GM23338 (cell line): ENCODE measurements at regions not wholly inside any gene's neighbourhood (a gene's known extent, or its start where the extent isn't known, plus 50 kb on each side); places are given as distances from the start of the nearest gene placed in this dataset.

Experiments used
- ATAC-seq: fragments of 200-7000 bp; cut with Tn5 transposase; 3 replicates; pipeline ENCODE4 v1.9.1; 2020
- DNase-seq: peaks from one replicate; pipeline ENCODE4 v3.0.0-alpha.2; 2015; ENCODE audit warnings: low spot score
- H2AFZ ChIP-seq: fragments of 200-600 bp; sonication (generic); 2 replicates; pipeline ENCODE4 v1.8.0; 2016; ENCODE audit warnings: antibody characterized with exemption, mild to moderate bottlenecking, moderate library complexity
- H3F3A ChIP-seq: fragments of 200-600 bp; sonication (generic); replicated peaks from 2 replicates; pipeline ENCODE4 v1.8.0; 2017; ENCODE audit warnings: antibody characterized with exemption, mixed run types, low read depth
- H3K27ac ChIP-seq: fragments of 200-600 bp; sonication (generic); 2 replicates; pipeline ENCODE4 v1.6.1; 2016; ENCODE audit warnings: low read depth
- H3K27me3 ChIP-seq: fragments of 200-600 bp; sonication (generic); 2 replicates; pipeline ENCODE4 v1.8.0; 2016; ENCODE audit warnings: mild to moderate bottlenecking, mixed run types, moderate library complexity; ENCODE audit not compliant: insufficient read depth
- H3K36me3 ChIP-seq: fragments of 200-600 bp; sonication (generic); 2 replicates; pipeline ENCODE4 v1.8.0; 2016; ENCODE audit warnings: mild to moderate bottlenecking; ENCODE audit not compliant: insufficient read depth
- H3K4me1 ChIP-seq: fragments of 200-600 bp; sonication (generic); 2 replicates; pipeline ENCODE4 v1.8.0; 2016; ENCODE audit warnings: mild to moderate bottlenecking, moderate library complexity; ENCODE audit not compliant: insufficient read depth
- H3K4me2 ChIP-seq: fragments of 200-600 bp; sonication (generic); 2 replicates; pipeline ENCODE4 v1.7.1; 2017; ENCODE audit warnings: mixed run types
- H3K4me3 ChIP-seq: fragments of 200-600 bp; sonication (generic); 2 replicates; pipeline ENCODE4 v1.6.1; 2016; ENCODE audit warnings: mixed run types
- H3K79me2 ChIP-seq: fragments of 200-600 bp; sonication (generic); replicated peaks from 2 replicates; pipeline ENCODE4 v1.8.0; 2017; ENCODE audit warnings: mild to moderate bottlenecking; ENCODE audit not compliant: insufficient read depth
- H3K9me2 ChIP-seq: fragments of 200-600 bp; sonication (generic); 2 replicates; pipeline ENCODE4 v1.8.0; 2017; ENCODE audit not compliant: insufficient read depth
- H4K20me1 ChIP-seq: fragments of 200-600 bp; sonication (generic); replicated peaks from 2 replicates; pipeline ENCODE4 v1.8.0; 2017; ENCODE audit warnings: mild to moderate bottlenecking; ENCODE audit not compliant: insufficient read depth
- H3K27ac Mint-ChIP-seq: 2 replicates; pipeline ENCODE4 v1.8.0; 2020; ENCODE audit warnings: inconsistent platforms, mild to moderate bottlenecking, moderate library complexity, mixed read lengths
- H3K27me3 Mint-ChIP-seq: 3 replicates; pipeline ENCODE4 v1.8.0; 2022; ENCODE audit warnings: low read depth, mild to moderate bottlenecking, moderate library complexity, mixed read lengths, inconsistent platforms; ENCODE audit not compliant: insufficient read depth, poor library complexity
- H3K36me3 Mint-ChIP-seq: 3 replicates; pipeline ENCODE4 v1.8.0; 2021; ENCODE audit warnings: low read depth, mild to moderate bottlenecking, inconsistent platforms, moderate library complexity, mixed read lengths
- H3K4me1 Mint-ChIP-seq: 3 replicates; pipeline ENCODE4 v1.8.0; 2020; ENCODE audit warnings: mild to moderate bottlenecking, inconsistent platforms, mixed read lengths
- H3K4me3 Mint-ChIP-seq: 3 replicates; pipeline ENCODE4 v1.8.0; 2021; ENCODE audit warnings: moderate library complexity, mild to moderate bottlenecking, inconsistent platforms, mixed read lengths
- H3K9me3 Mint-ChIP-seq: 3 replicates; pipeline ENCODE4 v1.8.0; 2020; ENCODE audit warnings: moderate library complexity, mild to moderate bottlenecking, inconsistent platforms, mixed read lengths
- CREB1 ChIP-seq: fragments of 250-450 bp; sonication (Bioruptor Pico); IDR thresholded peaks from 2 replicates; pipeline ENCODE4 v1.5.0; 2020; ENCODE audit warnings: low read depth, mild to moderate bottlenecking, moderate library complexity
- CTCF ChIP-seq, 2 experiments: fragments of 200-600 bp in 1 of 2; sonication (generic) in 1 of 2; conservative IDR thresholded peaks; 2 replicates each; pipeline versions ENCODE4 v1.5.1 to v1.6.1; 2016 to 2017; ENCODE audit warnings: antibody characterized with exemption in 2 of 2, low read depth in 2 of 2, mild to moderate bottlenecking in 2 of 2, moderate library complexity in 1 of 2
- ETS1 ChIP-seq: IDR thresholded peaks from 2 replicates; pipeline ENCODE4 v1.6.1; 2016; ENCODE audit warnings: antibody characterized with exemption
- EZH2phosphoT487 ChIP-seq: fragments of 200-600 bp; sonication (generic); IDR thresholded peaks from one replicate; pipeline ENCODE4 v1.8.1; 2018; ENCODE audit warnings: antibody characterized with exemption; ENCODE audit not compliant: unreplicated experiment
- JUNB ChIP-seq: IDR thresholded peaks from one replicate; pipeline ENCODE4 v1.6.1; 2016; ENCODE audit warnings: antibody characterized with exemption; ENCODE audit not compliant: unreplicated experiment
- POLR2AphosphoS5 ChIP-seq: IDR thresholded peaks from 2 replicates; pipeline ENCODE4 v1.6.1; 2016; ENCODE audit warnings: antibody characterized with exemption, low read depth
- REST ChIP-seq: IDR thresholded peaks from one replicate; pipeline ENCODE4 v1.6.1; 2018; ENCODE audit warnings: antibody characterized with exemption; ENCODE audit not compliant: unreplicated experiment
- ZNF462 ChIP-seq: fragments of 250-450 bp; sonication (Bioruptor Pico); IDR thresholded peaks from 2 replicates; pipeline ENCODE4 v1.5.0; 2020; ENCODE audit warnings: mild to moderate bottlenecking, moderate library complexity

- Histone ChIP-seq H3K36me3 (no peaks in the 10 kb centered on the region), H3K79me2 (no peaks in the 10 kb centered on the region), H2AFZ (no peak overlapping the region), H3K27ac (no peak overlapping the region), H3K4me3 (no peak overlapping the region), H3K4me2 (no peak overlapping the region), H4K20me1 (no peaks in the 10 kb centered on the region), H3K27me3 (no peaks in the 10 kb centered on the region), H3F3A (no peaks in the 10 kb centered on the region), H3K4me1 (peaks cover 28% of the 10 kb centered on the region), H3K9me2 (no peaks in the 10 kb centered on the region)
- H3K36me3 Mint-ChIP-seq, result no peaks in the 10 kb centered on the region
- DNase-seq (no peak), ATAC-seq (no peak)
- H3K4me1 Mint-ChIP-seq, result peaks cover 38% of the 10 kb centered on the region
- H3K27ac Mint-ChIP-seq, result no peak overlapping the region
- peaks cover 9% of the 10 kb centered on the region for H3K27me3 Mint-ChIP-seq
- no peak overlapping the region for H3K4me3 Mint-ChIP-seq
- TF ChIP-seq ETS1, result no peak
- no peak for TF ChIP-seq CTCF (conservative IDR thresholded peaks at IDR 0.05; ENCODE audit: low read depth in 2 of 2)
- TF ChIP-seq REST, result no peak
- no peak for TF ChIP-seq ZNF462
- TF ChIP-seq POLR2AphosphoS5, result no peak
- no peak for TF ChIP-seq CREB1 (CRISPR knock-in tag)
- no peak for TF ChIP-seq EZH2phosphoT487
- TF ChIP-seq JUNB, result no peak
- H3K9me3 Mint-ChIP-seq, result no peaks in the 10 kb centered on the region
Measured at GRCh38 chr17:6244253-6244652, 174.1 kb downstream of the WSCD1 start.
